T-helper 2 cell treated with Interferon-gamma antibody and Interleukin-4, amounts not matched to agents 5 μg/mL and 100 μg/mL, for 36 hours (primary cell): ENCODE measurements at regions not wholly inside any gene's neighbourhood (a gene's known extent, or its start where the extent isn't known, plus 50 kb on each side); places are given as distances from the start of the nearest gene placed in this dataset.
"Not testable (repeated sequence)": the region's sequence is repeated elsewhere in the genome, so short reads cannot be mapped to it uniquely, and the experiment has no call there.

Source experiments
- DNase-seq: peaks from one replicate; pipeline ENCODE4 v3.0.0; 2021; ENCODE audit warnings: low spot score
- H3K27ac Mint-ChIP-seq: one replicate; pipeline ENCODE4 v1.8.0; 2021; ENCODE audit warnings: mild to moderate bottlenecking, mixed read lengths
- H3K27me3 Mint-ChIP-seq: one replicate; pipeline ENCODE4 v1.8.0; 2021; ENCODE audit warnings: low read depth, mixed read lengths
- H3K36me3 Mint-ChIP-seq: one replicate; pipeline ENCODE4 v1.8.0; 2021; ENCODE audit warnings: low read depth, mixed read lengths
- H3K4me1 Mint-ChIP-seq: one replicate; pipeline ENCODE4 v1.8.0; 2021; ENCODE audit warnings: low read depth, mixed read lengths
- H3K4me3 Mint-ChIP-seq: one replicate; pipeline ENCODE4 v1.8.0; 2022; ENCODE audit warnings: mild to moderate bottlenecking, moderate library complexity, mixed read lengths
- H3K9me3 Mint-ChIP-seq: one replicate; pipeline ENCODE4 v1.8.0; 2021; ENCODE audit warnings: mixed read lengths

DNA sequence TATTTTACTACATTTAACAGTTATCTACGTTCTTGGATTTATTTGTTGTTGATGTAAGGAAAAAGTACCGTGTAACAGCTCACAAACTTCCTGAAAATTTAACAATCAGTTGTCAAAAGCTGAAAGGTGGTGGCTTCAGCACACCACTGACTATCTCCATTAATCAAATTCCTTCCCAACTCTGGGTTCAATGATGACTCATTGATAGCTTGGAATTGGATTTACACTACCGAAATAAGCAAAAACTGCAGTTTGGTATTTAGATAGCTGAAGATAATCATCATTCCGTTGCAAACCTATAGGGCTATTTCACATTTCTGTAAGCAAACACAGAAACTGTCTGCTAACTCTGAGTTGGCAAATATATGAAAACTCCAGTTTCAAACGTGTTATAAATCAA is 322.3 kb upstream of the TFPI start:
- H3K4me3 Mint-ChIP-seq, result no peak overlapping the region
- H3K4me1 Mint-ChIP-seq, result no peaks in the 10 kb centered on the region
- H3K27ac Mint-ChIP-seq, result no peak overlapping the region
- H3K9me3 Mint-ChIP-seq, result no peaks in the 10 kb centered on the region
- DNase-seq, result no peak
- no peaks in the 10 kb centered on the region for H3K36me3 Mint-ChIP-seq
- H3K27me3 Mint-ChIP-seq, result no peaks in the 10 kb centered on the region

DNA sequence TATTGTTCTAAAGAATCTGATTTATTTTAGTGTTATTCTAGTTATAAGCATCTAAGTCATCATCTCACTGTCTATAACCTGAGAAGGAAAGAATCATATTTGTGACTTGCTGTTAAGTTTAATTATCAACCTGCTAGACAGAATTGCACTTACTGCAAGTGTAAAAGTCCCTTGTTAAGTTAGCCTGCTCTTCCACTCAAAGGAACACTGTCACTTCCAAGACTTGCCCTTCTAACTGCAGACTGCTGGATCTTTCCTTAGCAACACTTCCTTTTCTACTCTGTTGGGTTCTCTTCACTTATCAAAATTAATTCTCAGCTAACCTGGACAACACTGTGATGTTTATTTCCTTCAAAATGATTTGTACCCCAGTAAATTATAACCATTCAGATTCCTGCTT is 323.2 kb upstream of the TFPI start:
- no peaks in the 10 kb centered on the region for H3K9me3 Mint-ChIP-seq
- H3K27me3 Mint-ChIP-seq, result no peaks in the 10 kb centered on the region
- no peak overlapping the region for H3K4me3 Mint-ChIP-seq
- H3K27ac Mint-ChIP-seq, result no peak overlapping the region
- no peaks in the 10 kb centered on the region for H3K4me1 Mint-ChIP-seq
- no peaks in the 10 kb centered on the region for H3K36me3 Mint-ChIP-seq
- DNase-seq, result no peak

- Mint-ChIP-seq H3K27me3 (no peaks in the 10 kb centered on the region), H3K9me3 (no peaks in the 10 kb centered on the region), H3K36me3 (no peaks in the 10 kb centered on the region), H3K4me1 (no peaks in the 10 kb centered on the region), H3K27ac (no peak overlapping the region), H3K4me3 (no peak overlapping the region)
- DNase-seq, result no peak
Measured at GRCh38 chr2:187878112-187878511, 323.9 kb upstream of the TFPI start.

GRCh38 chr2:187879491-187879890 is 325.3 kb upstream of the TFPI start:
- H3K4me1 Mint-ChIP-seq, result no peaks in the 10 kb centered on the region
- no peak overlapping the region for H3K27ac Mint-ChIP-seq
- no peaks in the 10 kb centered on the region for H3K27me3 Mint-ChIP-seq
- DNase-seq, result no peak
- H3K4me3 Mint-ChIP-seq, result no peak overlapping the region
- H3K9me3 Mint-ChIP-seq, result no peaks in the 10 kb centered on the region
- H3K36me3 Mint-ChIP-seq, result no peaks in the 10 kb centered on the region

DNA sequence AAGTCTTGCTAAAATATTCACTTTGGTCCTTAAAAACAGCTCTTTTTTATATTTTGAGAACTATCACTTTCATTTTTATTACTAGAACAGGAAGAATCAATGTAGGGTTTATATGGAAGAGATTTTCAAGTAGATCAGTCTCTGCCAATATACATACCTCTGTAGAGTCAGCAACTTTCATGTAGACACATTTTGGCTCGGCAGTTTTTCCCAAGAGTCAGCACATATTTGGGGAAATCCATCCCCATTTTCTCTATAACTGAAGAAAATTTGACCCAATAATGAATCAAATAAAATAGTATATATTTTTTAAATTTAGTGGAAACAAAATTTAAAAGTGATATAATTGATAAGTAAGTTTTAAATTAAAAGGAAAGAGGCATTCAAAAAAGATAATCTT is 329.8 kb upstream of the TFPI start:
- no peak for DNase-seq
- Mint-ChIP-seq H3K4me3 (no peak overlapping the region), H3K36me3 (no peaks in the 10 kb centered on the region), H3K4me1 (no peaks in the 10 kb centered on the region), H3K27ac (no peak overlapping the region), H3K9me3 (no peaks in the 10 kb centered on the region), H3K27me3 (no peaks in the 10 kb centered on the region)

- no peak overlapping the region for H3K4me3 Mint-ChIP-seq
- no peak for DNase-seq
- no peaks in the 10 kb centered on the region for H3K9me3 Mint-ChIP-seq
- no peaks in the 10 kb centered on the region for H3K27me3 Mint-ChIP-seq
- no peaks in the 10 kb centered on the region for H3K4me1 Mint-ChIP-seq
- no peaks in the 10 kb centered on the region for H3K36me3 Mint-ChIP-seq
- H3K27ac Mint-ChIP-seq, result no peak overlapping the region
Measured at GRCh38 chr2:187890690-187891089, 336.5 kb upstream of the TFPI start.

GRCh38 chr2:187900021-187900420 is 345.8 kb upstream of the TFPI start:
- Mint-ChIP-seq H3K27me3 (no peaks in the 10 kb centered on the region), H3K4me3 (no peak overlapping the region), H3K27ac (no peak overlapping the region), H3K4me1 (no peaks in the 10 kb centered on the region), H3K9me3 (no peaks in the 10 kb centered on the region), H3K36me3 (no peaks in the 10 kb centered on the region)
- no peak for DNase-seq

DNA sequence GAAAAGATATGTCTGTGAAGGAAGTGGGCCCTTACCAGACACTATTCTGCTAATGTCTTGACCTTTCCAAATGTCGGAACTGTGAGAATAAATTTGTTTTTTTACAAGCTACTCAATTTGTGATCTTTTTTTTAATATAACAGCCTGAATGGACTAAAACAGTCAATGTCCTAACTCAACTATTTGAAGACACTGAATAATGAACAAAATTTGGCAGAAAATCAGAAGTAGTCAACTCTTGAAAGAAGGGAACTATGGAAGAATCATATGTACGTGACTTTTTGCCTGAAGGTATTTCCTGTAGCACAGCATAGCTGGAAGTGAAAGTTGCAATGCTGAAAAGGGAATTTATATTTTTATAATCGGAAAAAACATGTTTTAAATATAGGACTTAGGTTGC is 351.8 kb upstream of the TFPI start:
- Mint-ChIP-seq H3K27me3 (no peaks in the 10 kb centered on the region), H3K4me3 (no peak overlapping the region), H3K27ac (no peak overlapping the region), H3K36me3 (no peaks in the 10 kb centered on the region), H3K4me1 (no peaks in the 10 kb centered on the region), H3K9me3 (no peaks in the 10 kb centered on the region)
- DNase-seq, result no peak

DNA sequence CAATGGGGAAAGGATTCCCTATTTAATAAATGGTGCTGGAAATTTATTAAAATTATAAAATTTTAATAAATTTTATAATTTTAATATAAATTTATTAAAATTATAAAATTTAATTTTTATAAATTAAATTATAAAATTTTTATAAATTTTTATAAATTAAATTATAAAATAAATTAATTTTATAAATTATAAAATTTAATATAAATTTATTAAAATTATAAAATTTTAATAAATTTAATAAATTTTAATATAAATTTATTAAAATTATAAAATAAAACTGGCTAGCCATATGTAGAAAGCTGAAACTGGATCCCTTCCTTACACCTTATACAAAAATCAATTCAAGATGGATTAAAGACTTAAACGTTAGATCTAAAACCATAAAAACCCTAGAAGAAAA is 356.7 kb upstream of the TFPI start:
- not testable (repeated sequence) for H3K27me3 Mint-ChIP-seq, H3K36me3 Mint-ChIP-seq, H3K9me3 Mint-ChIP-seq, DNase-seq, H3K4me3 Mint-ChIP-seq, H3K4me1 Mint-ChIP-seq, H3K27ac Mint-ChIP-seq

- no peaks in the 10 kb centered on the region for H3K4me1 Mint-ChIP-seq
- no peaks in the 10 kb centered on the region for H3K27me3 Mint-ChIP-seq
- DNase-seq, result no peak
- no peak overlapping the region for H3K4me3 Mint-ChIP-seq
- no peaks in the 10 kb centered on the region for H3K36me3 Mint-ChIP-seq
- no peaks in the 10 kb centered on the region for H3K9me3 Mint-ChIP-seq
- no peak overlapping the region for H3K27ac Mint-ChIP-seq
Measured at GRCh38 chr2:187912950-187913349, 358.7 kb upstream of the TFPI start.

- no peaks in the 10 kb centered on the region for H3K4me1 Mint-ChIP-seq
- no peak overlapping the region for H3K27ac Mint-ChIP-seq
- H3K9me3 Mint-ChIP-seq, result no peaks in the 10 kb centered on the region
Measured at GRCh38 chr2:187915810-187916209, 361.6 kb upstream of the TFPI start.

DNA sequence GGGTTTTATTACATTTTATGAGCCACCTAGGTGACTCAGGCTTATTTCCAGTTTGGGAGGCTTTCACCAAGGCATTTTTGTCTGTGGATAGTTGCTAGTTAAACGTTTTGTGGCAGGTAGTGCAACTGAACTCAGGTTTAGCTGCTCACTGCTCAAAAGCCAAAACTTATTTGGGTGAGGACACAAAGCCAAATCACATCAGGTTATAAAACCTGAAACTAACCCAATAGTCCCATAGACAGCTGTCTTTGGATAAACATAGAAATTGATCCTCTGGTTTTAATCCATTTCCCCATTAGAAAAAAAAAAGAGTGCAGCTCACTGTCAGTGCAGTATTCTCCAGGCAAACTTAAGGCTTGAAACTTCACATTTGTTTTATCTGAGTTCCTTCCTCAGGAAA is 362.6 kb upstream of the TFPI start:
- Mint-ChIP-seq H3K36me3 (no peaks in the 10 kb centered on the region), H3K9me3 (no peaks in the 10 kb centered on the region), H3K4me3 (no peak overlapping the region), H3K27me3 (no peaks in the 10 kb centered on the region), H3K4me1 (no peaks in the 10 kb centered on the region), H3K27ac (no peak overlapping the region)
- DNase-seq, result no peak

More at GRCh38 chr2:187915810-187916209, 361.6 kb upstream of the TFPI start:
- Mint-ChIP-seq H3K36me3 (no peaks in the 10 kb centered on the region), H3K27me3 (no peaks in the 10 kb centered on the region), H3K4me3 (no peak overlapping the region)
- no peak for DNase-seq

- no peaks in the 10 kb centered on the region for H3K9me3 Mint-ChIP-seq
- no peaks in the 10 kb centered on the region for H3K4me1 Mint-ChIP-seq
Measured at GRCh38 chr2:187917535-187917934, 363.3 kb upstream of the TFPI start.

DNA sequence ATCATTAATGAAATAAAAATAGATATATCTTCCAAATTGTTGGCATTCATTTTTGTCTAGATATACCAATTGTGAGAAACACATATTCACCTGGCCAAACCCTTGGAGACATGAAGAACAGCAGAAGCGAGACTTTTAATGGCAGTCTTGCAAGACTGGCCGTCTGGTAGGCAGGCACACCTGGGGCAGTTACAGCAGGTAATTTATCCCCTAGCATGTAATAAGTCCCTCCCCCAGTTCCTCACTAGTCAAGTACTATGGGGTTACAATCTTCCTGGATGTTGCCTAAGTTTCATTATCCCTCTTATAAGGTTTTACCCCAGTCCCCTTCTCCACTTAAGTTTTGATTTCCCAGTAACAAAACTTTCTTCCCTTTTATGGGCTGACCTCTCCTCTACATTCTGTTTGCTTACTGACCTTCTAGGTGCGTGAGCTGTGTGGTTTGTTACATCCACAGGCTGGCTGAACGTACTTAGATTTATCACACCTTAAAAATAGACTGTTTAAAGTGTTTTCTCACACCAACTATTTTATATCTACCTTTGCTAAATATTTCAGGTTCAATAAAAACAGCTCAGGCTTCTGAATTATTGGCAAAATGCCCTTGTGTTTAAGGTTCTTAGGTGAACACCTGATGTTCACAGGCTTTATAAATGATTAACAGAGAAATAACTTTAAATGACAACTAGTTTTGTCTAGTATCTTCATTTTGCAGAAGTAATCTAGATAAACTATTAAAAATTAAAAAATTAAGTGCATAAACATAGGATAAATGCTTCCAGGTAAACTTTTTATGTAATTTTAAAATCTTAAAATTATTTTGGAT is 365.0 kb upstream of the TFPI start:
- no peaks in the 10 kb centered on the region for H3K9me3 Mint-ChIP-seq
- DNase-seq, result no peak
- H3K27ac Mint-ChIP-seq, result no peak overlapping the region
- H3K4me3 Mint-ChIP-seq, result no peak overlapping the region
- H3K27me3 Mint-ChIP-seq, result no peaks in the 10 kb centered on the region
- H3K36me3 Mint-ChIP-seq, result no peaks in the 10 kb centered on the region
- no peaks in the 10 kb centered on the region for H3K4me1 Mint-ChIP-seq

More at GRCh38 chr2:187917535-187917934, 363.3 kb upstream of the TFPI start:
- Mint-ChIP-seq H3K27ac (no peak overlapping the region), H3K4me3 (no peak overlapping the region), H3K27me3 (no peaks in the 10 kb centered on the region), H3K36me3 (no peaks in the 10 kb centered on the region)
- DNase-seq, result no peak

GRCh38 chr2:187920511-187920910 is 366.3 kb upstream of the TFPI start:
- DNase-seq, result no peak
- Mint-ChIP-seq H3K36me3 (no peaks in the 10 kb centered on the region), H3K4me3 (no peak overlapping the region), H3K4me1 (no peaks in the 10 kb centered on the region), H3K27ac (no peak overlapping the region), H3K27me3 (no peaks in the 10 kb centered on the region), H3K9me3 (no peaks in the 10 kb centered on the region)
